Brain pericyte (primary cell): ENCODE measurements at regions not wholly inside any gene's neighbourhood (a gene's known extent, or its start where the extent isn't known, plus 50 kb on each side); places are given as distances from the start of the nearest gene placed in this dataset.

Source experiments
- DNase-seq: peaks from one replicate; pipeline ENCODE4 v3.0.0-alpha.2; 2012; ENCODE audit warnings: low read depth, low spot score

- DNase-seq: no peak
Measured at GRCh38 chr9:23431459-23431858, 394.6 kb downstream of the ELAVL2 start.

- no peak for DNase-seq
Measured at GRCh38 chr9:23434654-23435053, 391.4 kb downstream of the ELAVL2 start.

GRCh38 chr9:23438299-23438907 is 387.6 kb downstream of the ELAVL2 start:
- DNase-seq: no peak

- DNase-seq: no peak
Measured at GRCh38 chr9:23441275-23441674, 384.8 kb downstream of the ELAVL2 start.

- DNase-seq: no peak
Measured at GRCh38 chr9:23444658-23445057, 381.4 kb downstream of the ELAVL2 start.

- no peak for DNase-seq
Measured at GRCh38 chr9:23447166-23447565, 378.9 kb downstream of the ELAVL2 start.

- DNase-seq: no peak
Measured at GRCh38 chr9:23447944-23448343, 378.1 kb downstream of the ELAVL2 start.

- DNase-seq: no peak
Measured at GRCh38 chr9:23451802-23452418, 374.1 kb downstream of the ELAVL2 start.

- no peak for DNase-seq
Measured at GRCh38 chr9:23464275-23464674, 361.8 kb downstream of the ELAVL2 start.

- no peak for DNase-seq
Measured at GRCh38 chr9:23467276-23467675, 358.8 kb downstream of the ELAVL2 start.

GRCh38 chr9:23477908-23478307 is 348.1 kb downstream of the ELAVL2 start:
- no peak for DNase-seq

- DNase-seq: no peak
Measured at GRCh38 chr9:23483566-23483965, 342.5 kb downstream of the ELAVL2 start.

GRCh38 chr9:23492126-23493002 is 333.7 kb downstream of the ELAVL2 start:
- DNase-seq: no peak

GRCh38 chr9:23493219-23493618 is 332.8 kb downstream of the ELAVL2 start:
- no peak for DNase-seq

GRCh38 chr9:23496489-23497136 is 329.4 kb downstream of the ELAVL2 start:
- DNase-seq: no peak

GRCh38 chr9:23497137-23497504 is 328.9 kb downstream of the ELAVL2 start:
- no peak for DNase-seq

- no peak for DNase-seq
Measured at GRCh38 chr9:23502004-23502403, 324.0 kb downstream of the ELAVL2 start.

GRCh38 chr9:23522952-23523351 is 303.1 kb downstream of the ELAVL2 start:
- no peak for DNase-seq

- no peak for DNase-seq
Measured at GRCh38 chr9:23524607-23525155, 301.4 kb downstream of the ELAVL2 start.

GRCh38 chr9:23526806-23527205 is 299.2 kb downstream of the ELAVL2 start:
- DNase-seq: no peak

- DNase-seq: no peak
Measured at GRCh38 chr9:23532282-23532681, 293.8 kb downstream of the ELAVL2 start.
